ENCODE measurements at regions not wholly inside any gene's neighbourhood (a gene's known extent, or its start where the extent isn't known, plus 50 kb on each side); places are given as distances from the start of the nearest gene placed in this dataset.

- DNase-seq (ENCODE audit: insufficient read length, low spot score) (no peak), FAIRE-seq (no peak)
- no peak for TF ChIP-seq POU2F2 (IDR thresholded peaks at IDR 0.05; ENCODE audit: low read depth, low read length)
- no peak for TF ChIP-seq TAF1 (IDR thresholded peaks at IDR 0.05; ENCODE audit: low read depth, low read length)
- no peak for TF ChIP-seq POLR2AphosphoS5 (IDR thresholded peaks at IDR 0.05; ENCODE audit: low read depth, low read length)
- no peak for TF ChIP-seq PAX5 (IDR thresholded peaks at IDR 0.05; ENCODE audit: insufficient read depth, low read length, severe bottlenecking)
- no peak for TF ChIP-seq SPI1 (IDR thresholded peaks at IDR 0.05; ENCODE audit: low read depth, low read length)
- no peak for TF ChIP-seq POLR2A (IDR thresholded peaks at IDR 0.05; ENCODE audit: low read depth, low read length)
These were observed 293.1 kb downstream of the QDPR start for GRCh38 chr4:17218786-17219185.

- no peak for FAIRE-seq
- TF ChIP-seq POLR2AphosphoS5 (IDR thresholded peaks at IDR 0.05; ENCODE audit: low read depth, low read length) (no peak), SPI1 (IDR thresholded peaks at IDR 0.05; ENCODE audit: low read depth, low read length) (no peak), PAX5 (IDR thresholded peaks at IDR 0.05; ENCODE audit: insufficient read depth, low read length, severe bottlenecking) (no peak), POLR2A (IDR thresholded peaks at IDR 0.05; ENCODE audit: low read depth, low read length) (no peak), TAF1 (IDR thresholded peaks at IDR 0.05; ENCODE audit: low read depth, low read length) (no peak), POU2F2 (IDR thresholded peaks at IDR 0.05; ENCODE audit: low read depth, low read length) (no peak)
- DNase-seq (ENCODE audit: insufficient read length, low spot score), result no peak
These were observed 304.8 kb downstream of the QDPR start for GRCh38 chr4:17206829-17207801.

- no peak for FAIRE-seq
- DNase-seq (ENCODE audit: insufficient read length, low spot score), result no peak
- no peak for TF ChIP-seq POLR2A (IDR thresholded peaks at IDR 0.05; ENCODE audit: low read depth, low read length)
- TF ChIP-seq TAF1 (IDR thresholded peaks at IDR 0.05; ENCODE audit: low read depth, low read length), result no peak
- TF ChIP-seq SPI1 (IDR thresholded peaks at IDR 0.05; ENCODE audit: low read depth, low read length), result no peak
- TF ChIP-seq POU2F2 (IDR thresholded peaks at IDR 0.05; ENCODE audit: low read depth, low read length), result no peak
- TF ChIP-seq PAX5 (IDR thresholded peaks at IDR 0.05; ENCODE audit: insufficient read depth, low read length, severe bottlenecking), result no peak
- TF ChIP-seq POLR2AphosphoS5 (IDR thresholded peaks at IDR 0.05; ENCODE audit: low read depth, low read length), result no peak
These were observed 306.5 kb upstream of the LDB2 start for GRCh38 chr4:17204908-17205307.

GRCh38 chr4:17203797-17204196 is 305.4 kb upstream of the LDB2 start:
- FAIRE-seq (no peak), DNase-seq (ENCODE audit: insufficient read length, low spot score) (no peak)
- TF ChIP-seq TAF1 (IDR thresholded peaks at IDR 0.05; ENCODE audit: low read depth, low read length), result no peak
- TF ChIP-seq PAX5 (IDR thresholded peaks at IDR 0.05; ENCODE audit: insufficient read depth, low read length, severe bottlenecking), result no peak
- no peak for TF ChIP-seq SPI1 (IDR thresholded peaks at IDR 0.05; ENCODE audit: low read depth, low read length)
- TF ChIP-seq POU2F2 (IDR thresholded peaks at IDR 0.05; ENCODE audit: low read depth, low read length), result no peak

GRCh38 chr4:17197070-17197469 is 298.6 kb upstream of the LDB2 start:
- DNase-seq (ENCODE audit: insufficient read length, low spot score), result no peak
- TF ChIP-seq POLR2AphosphoS5 (IDR thresholded peaks at IDR 0.05; ENCODE audit: low read depth, low read length), result no peak
- TF ChIP-seq PAX5 (IDR thresholded peaks at IDR 0.05; ENCODE audit: insufficient read depth, low read length, severe bottlenecking), result no peak
- no peak for TF ChIP-seq POU2F2 (IDR thresholded peaks at IDR 0.05; ENCODE audit: low read depth, low read length)
- no peak for FAIRE-seq

- no peak for DNase-seq (ENCODE audit: insufficient read length, low spot score)
- FAIRE-seq, result no peak
- TF ChIP-seq POLR2A (IDR thresholded peaks at IDR 0.05; ENCODE audit: low read depth, low read length), result no peak
- TF ChIP-seq TAF1 (IDR thresholded peaks at IDR 0.05; ENCODE audit: low read depth, low read length), result no peak
- TF ChIP-seq SPI1 (IDR thresholded peaks at IDR 0.05; ENCODE audit: low read depth, low read length), result no peak
- no peak for TF ChIP-seq POLR2AphosphoS5 (IDR thresholded peaks at IDR 0.05; ENCODE audit: low read depth, low read length)
- no peak for TF ChIP-seq POU2F2 (IDR thresholded peaks at IDR 0.05; ENCODE audit: low read depth, low read length)
- no peak for TF ChIP-seq PAX5 (IDR thresholded peaks at IDR 0.05; ENCODE audit: insufficient read depth, low read length, severe bottlenecking)
These were observed 297.2 kb upstream of the LDB2 start for GRCh38 chr4:17195461-17196275.

GRCh38 chr4:17194586-17194985 is 296.1 kb upstream of the LDB2 start:
- TF ChIP-seq POLR2A (IDR thresholded peaks at IDR 0.05; ENCODE audit: low read depth, low read length), result no peak
- TF ChIP-seq POU2F2 (IDR thresholded peaks at IDR 0.05; ENCODE audit: low read depth, low read length), result no peak
- no peak for TF ChIP-seq POLR2AphosphoS5 (IDR thresholded peaks at IDR 0.05; ENCODE audit: low read depth, low read length)
- TF ChIP-seq PAX5 (IDR thresholded peaks at IDR 0.05; ENCODE audit: insufficient read depth, low read length, severe bottlenecking), result no peak
- no peak for TF ChIP-seq SPI1 (IDR thresholded peaks at IDR 0.05; ENCODE audit: low read depth, low read length)
- no peak for TF ChIP-seq TAF1 (IDR thresholded peaks at IDR 0.05; ENCODE audit: low read depth, low read length)
- DNase-seq (ENCODE audit: insufficient read length, low spot score) (no peak), FAIRE-seq (no peak)

- TF ChIP-seq SPI1 (IDR thresholded peaks at IDR 0.05; ENCODE audit: low read depth, low read length) (no peak), PAX5 (IDR thresholded peaks at IDR 0.05; ENCODE audit: insufficient read depth, low read length, severe bottlenecking) (no peak), TAF1 (IDR thresholded peaks at IDR 0.05; ENCODE audit: low read depth, low read length) (no peak), POLR2AphosphoS5 (IDR thresholded peaks at IDR 0.05; ENCODE audit: low read depth, low read length) (no peak), POU2F2 (IDR thresholded peaks at IDR 0.05; ENCODE audit: low read depth, low read length) (no peak), POLR2A (IDR thresholded peaks at IDR 0.05; ENCODE audit: low read depth, low read length) (no peak)
- FAIRE-seq, result no peak
- DNase-seq (ENCODE audit: insufficient read length, low spot score), result no peak
These were observed 291.3 kb upstream of the LDB2 start for GRCh38 chr4:17189759-17190158.

- TF ChIP-seq TAF1 (IDR thresholded peaks at IDR 0.05; ENCODE audit: low read depth, low read length) (no peak), POLR2AphosphoS5 (IDR thresholded peaks at IDR 0.05; ENCODE audit: low read depth, low read length) (no peak), PAX5 (IDR thresholded peaks at IDR 0.05; ENCODE audit: insufficient read depth, low read length, severe bottlenecking) (no peak), POLR2A (IDR thresholded peaks at IDR 0.05; ENCODE audit: low read depth, low read length) (no peak), SPI1 (IDR thresholded peaks at IDR 0.05; ENCODE audit: low read depth, low read length) (no peak), POU2F2 (IDR thresholded peaks at IDR 0.05; ENCODE audit: low read depth, low read length) (no peak)
- DNase-seq (ENCODE audit: insufficient read length, low spot score) (no peak), FAIRE-seq (no peak)
These were observed 290.9 kb upstream of the LDB2 start for GRCh38 chr4:17189401-17189720.
